GM19467 (cell line): ENCODE measurements at regions not wholly inside any gene's neighbourhood (a gene's known extent, or its start where the extent isn't known, plus 50 kb on each side); places are given as distances from the start of the nearest gene placed in this dataset.

Source experiments
- ATAC-seq: cut with Tn5 transposase; IDR thresholded peaks from one replicate; pipeline ENCODE4 v1.9.1; 2021; ENCODE audit warnings: mild to moderate bottlenecking, moderate library complexity; ENCODE audit not compliant: unreplicated experiment

DNA sequence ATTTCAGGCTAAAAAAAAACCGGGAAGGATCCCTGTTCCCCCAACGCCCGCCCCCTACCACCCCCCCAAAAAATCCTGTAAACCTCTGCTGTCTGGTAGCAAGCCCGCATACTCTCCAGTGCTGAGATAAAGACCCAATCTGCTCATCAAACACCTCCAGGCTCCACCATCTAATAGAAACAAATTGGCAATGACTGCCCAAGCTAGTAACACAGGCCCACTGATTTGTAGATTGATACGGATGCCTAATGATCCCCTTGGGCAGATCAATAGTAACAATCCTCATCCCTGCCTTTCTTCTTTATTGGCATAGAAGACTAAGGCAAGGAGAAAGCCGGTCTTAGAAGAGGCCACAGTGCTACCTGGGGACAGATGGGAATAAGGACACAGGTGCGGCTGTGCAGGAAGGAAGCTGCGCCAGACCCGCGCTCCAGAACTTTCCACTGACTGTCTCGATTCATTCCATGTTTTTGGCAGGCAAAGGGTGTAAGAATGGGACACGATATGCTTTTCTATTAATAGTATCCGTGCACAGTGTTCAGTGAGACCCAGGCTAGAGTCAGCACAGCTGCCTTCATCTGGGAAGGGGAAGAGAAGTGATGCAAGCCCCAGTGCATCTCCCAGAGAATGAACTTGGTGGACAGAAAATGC is 407.6 kb upstream of the PSMD7 start:
- ATAC-seq, result no peak

DNA sequence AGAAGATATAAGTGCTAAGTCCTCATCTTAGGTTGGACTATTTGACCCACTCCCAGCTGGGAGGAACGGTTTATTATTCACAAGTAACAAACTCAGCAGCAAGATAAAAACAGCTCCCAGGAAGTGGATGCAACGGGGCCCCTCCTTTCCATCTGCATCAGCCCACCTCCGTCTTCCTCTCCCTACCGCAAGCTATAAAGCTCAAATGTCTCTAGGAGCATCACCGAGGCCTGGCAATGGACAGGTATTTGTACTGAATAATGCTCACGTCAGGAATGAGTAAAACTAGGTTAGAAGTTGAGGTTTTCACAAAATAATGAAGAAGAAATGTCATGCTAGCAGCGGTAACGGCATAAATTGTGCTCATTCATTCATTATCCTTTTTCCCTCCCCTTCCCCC is 408.7 kb upstream of the PSMD7 start:
- ATAC-seq, result no peak

DNA sequence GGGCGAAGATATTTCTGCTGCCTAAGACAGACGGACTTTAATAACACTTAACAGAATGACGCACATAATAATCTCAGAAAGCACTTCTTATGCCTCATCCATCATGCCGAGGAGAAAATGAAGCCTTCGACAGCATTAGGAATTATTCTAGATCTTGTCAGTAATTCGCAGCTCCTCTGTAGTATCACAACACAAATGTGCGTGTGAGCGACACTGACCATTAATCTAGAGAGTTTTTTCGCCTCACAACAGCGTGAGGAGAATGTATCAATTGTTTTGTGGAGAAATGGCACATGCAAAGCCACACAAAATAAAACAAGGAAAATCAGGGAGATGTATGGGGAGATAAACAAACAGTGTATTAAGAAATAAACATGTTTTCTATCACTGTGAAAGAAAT is 410.2 kb upstream of the PSMD7 start:
- no peak for ATAC-seq

DNA sequence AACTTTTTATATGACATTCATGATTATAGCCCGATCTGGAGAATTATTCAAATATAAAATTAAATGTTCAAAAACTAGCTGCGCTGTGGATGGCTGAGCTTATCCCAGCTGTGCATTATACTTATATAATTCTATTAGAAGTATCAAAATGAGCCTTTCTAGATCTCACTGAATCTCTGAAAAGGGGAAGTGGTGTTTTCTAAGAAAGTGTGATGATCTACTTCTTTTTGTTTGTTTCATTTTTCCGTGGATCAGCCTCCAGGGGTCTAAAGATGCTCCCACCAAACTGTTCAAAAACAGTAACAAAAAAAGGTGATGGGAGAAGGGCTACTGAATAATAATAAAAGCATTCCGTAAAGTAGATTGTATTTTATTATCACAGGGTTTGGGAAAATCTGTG is 411.3 kb upstream of the PSMD7 start:
- ATAC-seq, result no peak

DNA sequence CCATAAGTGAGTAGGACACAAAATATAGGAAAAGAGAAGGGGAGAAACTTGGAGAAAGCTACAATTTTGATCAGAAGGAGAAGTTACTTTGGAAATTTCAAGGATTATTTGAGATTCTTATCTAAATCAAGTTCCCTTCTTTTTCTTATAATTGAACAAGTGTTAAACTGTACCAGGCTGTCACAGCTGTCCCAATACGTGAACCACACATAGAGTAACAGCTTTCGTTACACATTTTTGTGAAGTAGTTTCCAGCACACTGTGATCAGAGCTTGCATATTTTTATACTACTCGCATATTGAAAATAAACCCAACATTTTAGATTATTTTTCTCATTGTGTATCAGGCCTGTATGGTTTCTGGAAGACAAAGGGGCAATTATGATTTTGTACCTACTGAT is 412.8 kb upstream of the PSMD7 start:
- no peak for ATAC-seq

DNA sequence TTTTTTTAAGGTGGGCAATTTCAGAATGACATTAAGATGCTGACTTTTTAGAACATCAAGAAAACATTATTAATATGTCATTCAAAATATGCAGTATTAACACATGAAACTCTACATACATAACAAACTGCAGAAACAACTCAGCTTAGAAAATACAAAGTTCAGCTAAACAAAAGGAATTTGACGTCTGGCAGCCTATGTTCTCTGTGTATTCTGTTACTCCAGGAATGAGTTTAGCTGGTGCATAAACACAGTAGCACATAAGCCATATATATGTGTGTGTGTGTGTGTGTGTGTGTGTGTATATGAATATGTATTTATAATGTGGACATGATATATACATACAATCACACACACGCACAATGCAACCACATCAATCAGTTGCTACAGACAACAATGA is 413.5 kb upstream of the PSMD7 start:
- ATAC-seq, result no peak

DNA sequence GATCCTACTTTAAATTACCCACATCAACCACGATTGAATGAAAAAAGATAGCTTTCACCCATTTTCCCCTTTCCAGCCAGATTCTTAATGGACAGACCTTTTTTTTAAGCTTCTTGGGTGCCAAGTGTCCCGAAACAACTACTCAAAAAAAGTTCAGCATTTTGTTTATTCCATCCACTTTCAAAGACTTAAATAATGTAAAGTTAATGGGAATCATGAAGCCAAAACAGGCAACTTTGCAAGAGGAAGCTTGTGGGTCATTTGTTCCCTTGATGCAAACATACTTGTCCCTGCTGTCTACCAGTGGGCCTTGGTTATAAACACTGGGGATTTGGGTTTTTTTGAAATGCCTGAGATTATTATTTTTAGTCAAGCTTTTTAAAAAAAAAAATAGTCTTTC is 414.0 kb upstream of the PSMD7 start:
- ATAC-seq, result no peak

DNA sequence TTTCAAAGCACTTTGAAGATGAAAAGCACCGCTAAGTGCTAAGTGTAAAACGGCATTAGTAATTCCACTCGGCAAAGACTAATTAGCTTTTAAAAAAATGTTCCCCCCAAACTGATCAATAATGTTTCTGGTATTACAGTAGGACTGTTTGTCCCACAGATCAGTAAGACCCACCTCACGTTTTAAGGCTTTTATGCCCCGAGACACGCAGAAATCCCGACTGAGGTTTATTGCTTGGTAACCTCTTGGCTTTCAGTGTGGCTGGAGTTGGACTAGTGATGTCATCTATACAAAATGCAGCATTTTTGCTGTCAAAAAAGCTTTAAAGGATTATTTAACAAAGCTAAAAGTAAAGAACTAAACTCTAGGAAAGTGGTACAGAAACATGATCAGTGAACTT is 414.6 kb upstream of the PSMD7 start:
- no peak for ATAC-seq

DNA sequence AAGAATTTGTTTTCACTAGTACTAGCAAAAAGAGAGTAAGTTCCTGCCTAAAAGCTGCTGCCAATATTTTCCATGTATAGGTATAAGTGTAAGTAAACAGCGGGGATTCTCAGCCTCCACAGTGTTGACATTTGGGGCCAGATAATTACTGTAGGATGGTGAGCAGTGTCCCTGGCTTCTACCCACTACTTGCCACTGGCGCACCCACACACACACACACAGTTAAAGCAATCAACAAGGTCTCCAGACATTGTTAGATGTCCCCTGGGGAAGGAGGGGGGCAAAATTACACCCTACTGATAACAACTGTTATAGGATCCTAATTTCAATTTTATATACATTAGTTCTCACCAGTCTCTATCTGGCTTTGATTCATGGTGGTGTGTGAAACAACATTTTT is 417.0 kb upstream of the PSMD7 start:
- ATAC-seq, result no peak

DNA sequence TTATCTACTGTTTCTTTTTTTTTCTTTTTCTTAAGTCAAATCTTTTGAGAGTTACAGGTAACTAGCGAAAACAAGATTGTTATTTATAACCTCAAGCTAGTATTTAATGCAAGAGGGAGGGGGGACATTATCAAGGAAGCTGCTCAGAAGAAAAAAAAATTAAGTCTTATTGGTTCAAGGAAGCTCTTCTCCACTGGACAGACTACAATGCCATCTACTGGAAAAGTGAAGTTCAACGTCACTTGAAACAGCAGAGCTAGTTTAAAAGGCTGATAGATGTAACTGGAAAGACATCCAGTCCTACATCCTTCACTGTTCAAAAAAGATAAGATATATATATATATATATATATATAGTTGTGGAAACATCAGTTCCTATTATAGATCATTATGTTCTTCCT is 418.0 kb upstream of the PSMD7 start:
- no peak for ATAC-seq

DNA sequence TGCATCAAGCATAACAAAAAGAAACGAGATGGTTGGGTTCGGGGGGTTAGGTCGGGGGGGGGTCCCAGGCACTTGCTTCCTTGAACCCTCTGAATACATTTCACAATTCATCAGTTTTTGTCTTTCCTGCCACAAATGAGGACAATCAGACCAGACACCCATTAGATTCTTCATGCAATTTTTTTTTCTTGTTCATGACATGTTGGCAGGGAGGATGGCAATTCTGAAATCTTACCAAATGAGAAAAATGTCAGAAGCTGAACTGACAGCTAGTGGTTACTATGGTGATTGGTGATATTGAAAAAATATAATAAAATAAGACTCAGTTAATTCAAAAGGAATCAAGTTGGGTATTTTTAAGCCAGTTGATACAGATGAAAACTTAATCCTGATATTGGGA is 419.5 kb upstream of the PSMD7 start:
- no peak for ATAC-seq

DNA sequence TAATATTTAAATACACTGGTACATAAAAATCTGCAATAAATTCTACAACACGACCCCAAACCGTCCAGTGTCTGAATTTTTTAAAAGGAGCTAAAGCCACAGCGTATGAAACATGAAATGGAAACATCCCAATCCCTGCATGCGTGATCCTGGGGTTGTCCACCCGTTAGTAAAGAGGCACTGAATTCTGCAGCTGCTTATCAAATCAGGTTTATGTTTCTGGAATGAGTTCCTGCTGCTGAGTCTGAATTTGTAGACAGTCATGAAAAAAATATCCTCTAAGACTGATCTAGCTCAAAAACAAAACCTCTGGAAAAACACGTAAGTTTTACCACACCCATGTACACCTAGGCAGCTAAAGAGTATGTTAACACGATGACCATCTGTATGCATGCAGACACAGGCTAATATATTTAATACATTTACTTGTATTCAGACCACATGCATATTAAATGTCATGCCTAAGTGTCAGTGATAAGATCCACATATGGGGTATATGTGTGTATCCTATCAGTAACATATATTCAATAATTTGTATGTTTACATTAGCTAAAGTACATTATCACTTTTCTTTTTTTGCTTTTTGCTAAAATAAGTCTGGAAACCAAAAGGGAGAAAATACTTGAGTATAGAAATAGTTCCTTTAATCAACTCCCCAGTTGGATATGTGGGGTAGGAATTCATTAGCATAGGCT is 420.5 kb upstream of the PSMD7 start:
- no peak for ATAC-seq

DNA sequence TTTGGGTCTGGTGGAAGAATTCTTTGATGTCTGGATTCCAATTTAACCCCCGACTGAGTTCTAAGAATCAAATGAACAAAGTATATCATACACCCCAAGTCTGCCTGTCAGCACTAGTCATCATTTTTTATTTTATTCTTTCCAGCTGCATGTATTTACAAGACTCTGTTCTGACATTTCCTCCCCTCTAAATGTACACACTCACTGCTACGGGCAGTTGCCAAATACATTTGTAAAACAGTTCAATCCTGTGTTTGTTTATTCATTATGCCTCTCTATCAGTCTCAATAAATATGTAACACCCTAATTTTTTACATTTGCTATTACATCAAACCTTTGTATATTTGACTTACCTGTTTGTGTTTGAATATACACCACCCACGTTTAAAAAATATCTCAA is 422.3 kb upstream of the PSMD7 start:
- no peak for ATAC-seq

DNA sequence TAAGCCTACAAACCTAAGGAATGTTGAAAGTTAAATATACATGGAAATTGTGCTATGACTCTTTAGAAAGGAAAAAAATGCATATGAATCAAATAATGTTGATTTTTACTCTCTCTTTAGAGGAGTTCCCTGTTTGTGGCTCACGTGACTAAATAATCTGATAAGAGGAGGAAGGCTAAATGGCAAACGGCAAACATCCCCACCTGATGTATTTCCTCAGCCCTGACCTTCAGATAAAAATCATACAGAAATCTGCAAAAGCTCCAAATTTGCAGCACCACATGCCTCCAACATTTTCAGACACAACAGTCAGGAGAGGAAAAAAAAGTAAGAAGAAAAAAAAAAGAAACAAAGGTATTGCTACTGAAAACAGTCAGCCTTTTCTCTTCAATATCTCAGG is 423.0 kb upstream of the PSMD7 start:
- ATAC-seq, result no peak

DNA sequence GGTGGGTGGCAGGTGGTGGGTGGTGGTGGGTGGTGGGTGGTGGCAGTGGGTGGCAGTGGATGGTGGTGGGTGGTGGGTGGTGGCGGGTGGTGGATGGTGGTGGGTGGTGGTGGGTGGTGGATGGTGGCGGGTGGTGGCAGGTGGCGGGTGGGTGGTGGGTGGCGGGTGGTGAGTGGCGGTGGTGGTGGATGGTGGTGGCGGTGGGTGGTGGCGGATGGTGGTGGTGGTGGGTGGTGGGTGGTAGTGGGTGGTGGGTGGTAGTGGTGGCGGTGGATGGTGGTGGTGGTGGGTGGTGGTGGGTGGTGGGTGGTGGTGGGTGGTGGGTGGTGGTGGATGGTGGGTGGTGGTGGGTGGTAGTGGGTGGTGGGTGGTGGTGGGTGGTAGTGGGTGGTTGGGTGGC is 423.8 kb upstream of the PSMD7 start:
- no peak for ATAC-seq

DNA sequence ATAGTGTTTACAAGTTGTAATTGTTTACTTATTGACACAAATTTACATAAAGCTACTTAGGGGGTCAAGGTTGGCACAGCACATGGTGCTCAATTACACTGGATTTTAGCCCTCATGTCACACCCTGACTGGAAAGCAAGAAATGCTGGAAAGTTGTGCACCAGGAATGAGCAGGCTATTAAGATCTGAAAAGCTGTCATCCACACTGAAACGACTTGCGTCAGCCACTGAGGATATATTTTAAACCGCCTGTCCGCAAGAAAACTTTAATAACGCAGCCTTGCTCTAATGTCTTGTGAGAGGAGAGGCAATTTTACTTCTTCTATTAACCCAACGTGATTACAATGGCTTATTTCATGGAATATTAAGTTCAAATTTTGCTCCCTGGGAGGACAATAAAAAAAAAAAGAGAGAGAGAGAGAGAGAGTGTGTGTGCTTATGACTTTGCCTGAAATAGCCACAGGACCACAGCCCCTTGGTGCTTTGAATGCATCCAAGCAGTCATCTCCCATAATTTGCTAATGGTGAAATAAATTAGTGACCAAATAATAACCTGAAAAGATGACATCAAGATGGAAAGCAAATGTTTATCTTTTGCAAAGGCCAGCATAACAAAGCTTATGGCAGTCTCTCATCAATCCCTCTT is 425.4 kb upstream of the PSMD7 start:
- no peak for ATAC-seq

DNA sequence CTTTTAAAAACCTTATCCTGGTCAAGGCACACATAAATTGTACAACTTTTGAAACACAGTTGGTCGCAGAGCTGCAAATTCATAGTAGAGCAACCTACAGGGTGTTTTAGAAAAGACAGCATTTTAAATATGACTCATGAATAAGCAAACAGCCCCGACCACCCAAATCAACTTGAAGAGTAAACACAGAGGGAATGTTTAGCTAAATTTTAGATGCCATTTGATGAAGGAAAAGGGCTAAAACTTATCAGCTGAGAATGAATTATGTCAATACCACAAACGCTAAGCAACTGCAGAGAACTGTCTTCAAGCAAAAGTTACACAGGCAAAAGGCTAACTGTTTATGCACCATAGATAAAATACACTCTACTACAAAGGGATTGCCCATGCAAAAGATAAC is 427.5 kb upstream of the PSMD7 start:
- ATAC-seq, result no peak

DNA sequence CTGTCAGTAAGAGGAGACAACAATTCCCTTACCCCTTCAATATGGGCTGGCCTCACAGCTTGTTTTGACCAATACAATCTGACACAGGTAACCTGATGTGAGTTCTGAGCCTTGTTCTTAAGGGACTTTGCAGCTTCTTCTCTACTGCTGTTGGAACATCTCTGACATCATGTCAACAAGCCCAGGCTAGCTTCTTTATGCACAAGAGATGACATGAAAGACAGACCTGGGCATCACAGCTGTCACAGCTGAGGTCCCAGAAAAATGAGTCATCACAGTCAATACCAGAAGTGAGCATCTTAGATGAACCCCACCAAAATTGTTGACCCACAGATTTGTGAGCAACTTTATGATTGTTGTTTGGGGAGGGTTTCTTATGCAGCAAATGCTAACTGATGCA is 431.7 kb upstream of the PSMD7 start:
- no peak for ATAC-seq

DNA sequence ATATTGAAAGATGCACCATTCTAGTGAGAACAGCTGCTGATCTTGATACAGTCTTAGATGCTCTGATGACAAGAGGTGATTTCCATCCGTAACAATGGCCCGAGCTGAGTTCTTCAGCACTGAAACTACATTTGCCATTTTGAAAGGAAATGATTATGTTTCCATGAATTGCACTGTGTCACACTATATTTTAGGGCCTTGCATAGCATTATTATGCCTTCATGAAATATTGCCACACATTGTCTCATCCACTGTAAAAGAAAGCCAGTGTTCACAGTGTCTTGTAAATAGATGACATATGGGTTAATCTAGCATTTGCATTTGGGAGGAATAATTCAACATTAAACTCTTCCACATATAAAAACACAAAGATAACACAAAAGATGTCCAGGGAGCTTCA is 438.3 kb upstream of the PSMD7 start:
- ATAC-seq, result no peak

DNA sequence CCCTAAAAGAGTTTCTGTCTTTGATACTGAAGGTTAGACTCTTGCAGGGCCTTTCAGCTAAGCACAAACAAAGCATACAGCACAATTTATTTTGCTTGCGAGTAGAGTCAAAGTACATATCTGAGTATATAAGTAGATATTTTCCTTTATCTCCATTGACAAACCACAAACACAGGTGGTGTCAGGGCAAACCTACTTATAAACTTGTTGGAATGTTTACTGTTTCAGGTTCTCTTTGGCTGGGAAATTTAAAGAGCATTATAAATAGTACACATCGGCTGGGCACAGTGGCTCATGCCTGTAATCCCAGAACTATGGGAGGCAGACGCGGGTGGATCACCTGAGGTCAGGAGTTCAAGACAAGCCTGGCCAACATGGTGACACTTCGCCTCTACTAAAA is 442.6 kb upstream of the PSMD7 start:
- ATAC-seq, result no peak

DNA sequence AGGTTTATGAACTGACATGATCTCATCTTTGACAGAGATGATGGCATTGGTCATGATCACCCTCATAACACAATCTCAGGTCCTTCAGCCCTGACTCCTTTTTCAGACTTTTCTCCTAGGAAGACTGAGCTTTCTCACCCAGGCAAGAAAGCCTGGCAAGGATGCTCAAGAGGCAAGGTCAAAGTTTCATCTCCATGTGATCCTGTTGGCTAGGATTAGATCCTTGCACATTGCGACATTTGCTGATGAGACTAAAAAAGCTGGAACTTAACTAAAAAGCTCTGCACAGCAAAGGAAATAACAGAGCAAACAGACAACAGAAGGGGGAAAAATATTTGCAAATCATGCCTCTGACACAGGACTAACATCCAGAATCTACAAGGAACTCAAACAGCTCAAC is 444.1 kb upstream of the PSMD7 start:
- no peak for ATAC-seq

DNA sequence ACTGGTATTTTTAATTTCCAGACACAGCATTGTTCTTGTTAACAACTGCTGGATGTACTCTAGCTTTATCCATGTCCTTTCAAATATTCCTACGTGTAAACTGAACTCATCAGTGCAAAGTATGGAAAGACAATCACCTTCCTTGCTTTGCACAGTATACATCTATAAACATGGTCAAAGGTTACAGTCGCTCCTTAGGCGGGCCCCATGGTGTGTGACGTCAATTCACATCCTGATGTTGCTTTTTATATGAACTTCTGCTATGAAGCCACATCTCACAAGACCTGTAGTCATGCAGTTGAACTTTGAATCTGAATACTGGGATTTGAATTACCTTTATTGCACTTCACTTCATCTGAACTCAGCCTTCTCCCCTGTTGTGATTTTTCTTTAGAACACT is 447.6 kb upstream of the PSMD7 start:
- ATAC-seq, result no peak

DNA sequence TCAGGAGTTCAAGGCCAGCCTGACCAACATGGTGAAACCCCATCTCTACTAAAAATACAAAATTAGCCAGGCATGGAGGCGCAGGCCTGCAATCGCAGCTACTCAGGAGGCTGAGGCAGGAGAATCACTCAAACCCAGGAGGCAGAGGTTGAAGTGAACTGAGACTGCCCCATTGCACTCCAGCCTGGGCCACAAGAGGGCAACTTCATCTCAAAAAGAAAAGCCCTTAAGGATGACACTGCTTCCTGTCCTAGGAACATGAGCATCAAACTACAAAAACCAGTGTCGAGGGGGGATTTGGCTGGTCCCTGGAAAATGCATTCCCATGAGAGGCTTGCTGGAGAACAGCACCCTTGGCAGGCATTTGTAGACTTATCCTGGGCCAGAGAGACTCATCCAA is 449.5 kb upstream of the PSMD7 start:
- ATAC-seq, result no peak
